ENCODE measurements at regions not wholly inside any gene's neighbourhood (a gene's known extent, or its start where the extent isn't known, plus 50 kb on each side); places are given as distances from the start of the nearest gene placed in this dataset.

DNA sequence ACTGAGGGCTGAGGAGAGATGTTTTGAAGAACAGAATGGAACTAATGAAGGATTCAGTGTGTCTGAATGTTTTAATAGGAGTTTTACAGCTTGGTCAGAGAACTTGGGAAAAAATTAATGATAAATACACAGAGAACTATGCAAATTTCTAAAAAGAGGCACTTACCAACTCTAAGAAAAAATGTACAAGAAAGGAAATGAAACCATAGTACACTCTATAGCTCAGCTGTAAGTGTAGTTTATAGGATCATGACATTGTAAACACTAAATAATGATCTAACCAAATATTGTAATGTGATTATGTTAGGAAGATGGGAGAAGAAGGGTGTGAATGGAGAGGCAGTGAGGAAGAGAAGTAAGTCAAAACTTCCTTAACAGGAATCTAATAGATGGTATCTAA is 205.2 kb downstream of the SEC61B start:
- in situ Hi-C loops (cut with HindIII; ENCODE audit: low sequenced_read_pairs): no loop called here

DNA sequence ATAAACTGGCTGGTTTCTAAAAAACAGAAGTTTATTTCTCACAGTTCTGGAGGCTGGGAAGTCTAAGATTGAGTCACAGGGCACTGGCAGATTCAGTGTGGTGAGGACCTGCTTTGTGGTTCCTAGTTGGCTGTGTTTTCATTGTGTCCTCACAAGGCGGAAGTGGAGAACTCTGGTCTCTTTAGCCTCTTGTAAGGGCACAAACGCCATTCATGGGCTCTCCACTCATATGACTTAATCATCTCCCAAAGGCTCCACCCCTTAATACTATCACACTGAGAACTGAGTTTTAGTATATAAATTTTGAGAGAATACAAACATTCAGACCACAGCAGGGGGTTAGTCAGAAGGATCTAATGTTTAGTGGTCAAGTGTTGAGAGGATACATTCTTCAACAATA is 208.2 kb downstream of the SEC61B start:
- in situ Hi-C loops (cut with HindIII; ENCODE audit: low sequenced_read_pairs): no loop called here

DNA sequence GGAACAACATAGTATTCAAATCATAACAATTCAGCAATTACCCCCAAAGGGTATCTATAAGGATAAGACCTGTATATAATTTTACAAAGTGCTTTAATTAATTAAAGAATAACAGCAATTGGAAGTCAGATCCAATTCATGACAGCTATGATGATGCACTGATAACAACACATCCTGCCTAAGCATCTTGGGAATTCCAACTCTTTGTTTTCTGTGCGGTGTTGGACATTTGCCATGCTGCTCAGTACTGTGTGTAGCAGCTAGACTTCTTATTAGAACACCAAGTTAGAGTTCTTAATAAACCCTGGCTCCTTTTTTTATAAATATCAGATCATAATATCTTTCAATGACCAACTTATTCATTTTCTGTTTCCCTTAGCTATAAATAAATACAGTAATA is 209.0 kb downstream of the SEC61B start:
- in situ Hi-C loops (cut with HindIII; ENCODE audit: low sequenced_read_pairs): no loop called here

DNA sequence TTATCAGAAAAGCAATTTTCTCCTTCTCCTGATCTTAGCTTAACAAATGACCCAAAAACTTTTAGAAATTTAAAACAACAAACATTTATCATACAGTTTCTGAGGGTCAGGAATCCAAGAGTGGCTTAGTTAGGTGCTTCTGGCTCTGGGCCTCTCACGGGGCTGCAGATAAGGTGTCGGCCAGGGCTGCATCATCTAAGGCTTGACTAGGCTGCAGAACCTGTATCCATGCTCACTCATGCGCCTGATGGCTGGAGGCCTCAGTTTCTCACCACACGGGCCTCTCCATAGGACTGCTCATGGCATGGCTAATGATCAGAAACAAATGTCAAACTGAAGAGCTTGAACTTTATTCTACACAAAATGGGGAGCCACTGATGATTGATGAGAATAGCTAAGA is 210.0 kb downstream of the SEC61B start:
- in situ Hi-C loops (cut with HindIII; ENCODE audit: low sequenced_read_pairs): no loop called here

DNA sequence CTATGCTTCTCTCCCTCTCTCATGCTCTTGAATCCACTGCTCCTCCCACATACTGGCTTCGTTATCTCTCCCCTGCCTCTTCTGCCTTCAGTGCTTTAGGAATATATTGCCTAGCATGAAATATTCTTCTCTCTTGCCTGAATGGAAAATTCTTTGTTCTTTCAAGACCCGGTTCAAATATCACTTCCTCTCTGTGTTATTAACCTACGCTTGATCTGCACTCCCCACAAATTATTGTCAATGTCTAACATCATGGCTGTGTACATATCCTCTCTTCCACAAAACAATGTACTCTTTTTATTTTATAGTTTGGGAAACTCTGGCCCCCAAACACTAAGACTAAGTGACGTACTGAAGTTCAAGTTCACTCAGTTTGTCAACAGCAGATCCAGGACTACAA is 211.0 kb downstream of the SEC61B start:
- in situ Hi-C loops (cut with HindIII; ENCODE audit: low sequenced_read_pairs): no loop called here

DNA sequence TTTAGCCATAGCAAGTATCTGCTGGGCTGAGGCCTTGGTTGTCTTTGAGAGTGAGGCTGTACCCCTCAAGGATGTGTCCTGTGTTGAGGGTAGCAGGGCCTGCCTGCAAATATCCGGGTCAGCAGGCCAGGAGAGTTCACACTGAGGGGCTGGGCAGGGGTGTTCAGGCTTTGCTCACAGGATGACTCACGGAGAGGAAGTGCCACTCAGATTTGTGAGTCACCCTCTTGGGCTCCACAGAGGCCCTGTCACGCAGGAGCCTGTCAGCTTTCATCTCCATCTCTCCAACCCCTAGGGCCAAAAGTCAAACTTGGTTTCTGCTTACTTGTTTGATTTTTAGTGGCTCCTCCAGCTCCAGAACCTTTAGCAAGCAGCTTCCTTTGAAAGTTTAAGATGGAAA is 211.5 kb downstream of the SEC61B start:
- in situ Hi-C loops (cut with HindIII; ENCODE audit: low sequenced_read_pairs): no loop called here

DNA sequence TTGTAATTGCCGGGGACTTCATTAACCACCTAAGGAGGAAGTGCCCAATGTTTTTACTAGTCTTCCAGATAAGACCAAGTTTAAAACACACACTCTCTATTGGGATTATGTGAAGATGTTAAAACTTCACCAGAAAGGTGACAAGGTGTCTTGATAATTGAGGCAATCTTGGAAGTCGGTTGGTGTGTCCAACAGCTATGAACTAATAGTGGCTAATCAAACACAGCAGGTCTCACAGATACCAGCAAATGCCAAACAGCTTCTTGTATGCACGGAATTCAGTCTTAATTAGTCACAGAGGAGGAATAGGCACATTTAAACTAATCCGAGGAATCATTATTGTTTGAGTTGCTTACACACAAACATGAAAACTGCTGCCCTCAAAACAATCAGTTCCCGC is 214.5 kb downstream of the SEC61B start:
- in situ Hi-C loops (cut with HindIII; ENCODE audit: low sequenced_read_pairs): loop anchor here (5.0 kb wide), 1 partner anchor 44 kb away; no protein-coding TSS in a partner anchor

DNA sequence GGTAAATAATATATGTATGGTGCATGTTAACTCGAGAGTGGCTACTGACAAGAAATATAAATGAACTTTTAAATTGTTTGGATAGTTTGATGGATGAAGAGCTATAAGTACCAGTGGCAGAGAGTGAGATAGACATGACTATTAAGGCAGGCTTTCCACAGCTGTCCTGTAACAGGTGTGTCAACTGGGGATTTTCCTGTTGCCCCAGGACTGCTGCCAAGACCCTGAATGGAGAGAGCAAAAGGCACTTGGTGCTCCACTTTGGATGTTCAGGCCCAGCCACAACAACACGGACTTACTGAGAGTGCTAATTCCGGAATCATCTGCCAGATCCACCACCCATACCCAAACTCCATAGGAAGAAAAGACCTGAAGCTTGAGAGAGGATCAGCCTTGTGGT is 215.1 kb downstream of the SEC61B start:
- in situ Hi-C loops (cut with HindIII; ENCODE audit: low sequenced_read_pairs): loop anchor here (5.0 kb wide), 1 partner anchor 45 kb away; no protein-coding TSS in a partner anchor

DNA sequence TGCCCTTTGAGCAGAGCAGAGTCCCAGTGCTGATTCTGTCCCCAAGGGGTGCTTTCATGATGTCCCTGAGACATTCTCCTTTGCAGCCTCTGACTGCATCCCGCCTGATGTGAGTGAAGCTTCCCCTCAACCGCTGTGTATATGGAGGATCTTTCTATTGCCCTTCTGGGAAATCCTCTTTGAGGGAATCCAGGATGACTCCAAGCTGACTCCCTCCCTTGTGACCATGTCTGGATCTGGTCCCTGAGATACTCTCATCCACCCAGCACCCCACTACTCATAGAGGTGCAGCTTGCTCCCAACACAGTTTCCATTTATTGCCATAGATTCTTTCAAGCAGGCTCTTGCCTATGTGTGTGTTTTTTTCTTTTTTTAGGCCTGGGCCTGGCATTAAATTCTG is 216.5 kb downstream of the SEC61B start:
- in situ Hi-C loops (cut with HindIII; ENCODE audit: low sequenced_read_pairs): loop anchor here (5.0 kb wide), 1 partner anchor 46 kb away; no protein-coding TSS in a partner anchor

DNA sequence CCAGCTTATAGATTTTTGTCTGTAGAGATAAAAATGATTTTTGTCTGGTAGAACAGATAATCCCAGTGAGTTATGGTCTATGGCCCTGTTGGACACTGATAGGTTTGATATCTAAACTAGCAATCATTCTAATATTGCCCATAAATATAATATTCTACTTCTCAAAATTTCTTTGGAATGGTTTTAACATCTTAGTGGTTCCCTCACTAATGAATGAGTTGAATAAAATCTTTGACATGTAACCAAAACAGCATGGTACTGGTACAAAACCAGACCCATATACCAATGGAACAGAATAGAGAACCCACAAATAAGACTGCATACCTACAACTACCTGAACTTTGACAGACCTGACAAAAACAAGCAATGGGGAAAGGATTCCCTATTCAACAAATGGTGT is 219.7 kb downstream of the SEC61B start:
- in situ Hi-C loops (cut with HindIII; ENCODE audit: low sequenced_read_pairs): no loop called here

DNA sequence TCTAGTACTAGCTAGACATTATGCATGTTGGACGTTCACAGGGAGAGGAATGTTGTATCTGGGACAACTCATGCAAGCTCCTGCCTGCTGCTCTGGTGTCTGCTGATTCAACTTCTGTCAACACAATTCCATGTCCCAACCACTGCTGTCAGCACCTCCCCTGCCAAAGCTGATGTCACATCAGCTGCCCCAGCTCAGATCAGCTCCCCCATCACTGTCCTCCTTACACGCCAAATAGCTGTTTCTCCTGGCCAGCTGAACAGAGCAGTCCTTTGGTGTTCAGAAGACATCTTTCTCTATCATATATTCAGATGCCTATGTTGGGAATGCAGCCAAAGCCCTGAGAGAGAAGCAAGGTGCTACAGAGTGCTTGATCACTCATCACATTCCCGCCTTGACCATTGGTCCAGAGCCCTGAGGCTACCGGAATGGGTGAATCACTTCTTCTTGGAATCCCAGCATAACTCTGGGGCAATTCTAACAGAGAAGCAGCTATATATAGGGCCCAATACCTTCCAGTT is 223.3 kb downstream of the SEC61B start:
- in situ Hi-C loops (cut with HindIII; ENCODE audit: low sequenced_read_pairs): no loop called here

DNA sequence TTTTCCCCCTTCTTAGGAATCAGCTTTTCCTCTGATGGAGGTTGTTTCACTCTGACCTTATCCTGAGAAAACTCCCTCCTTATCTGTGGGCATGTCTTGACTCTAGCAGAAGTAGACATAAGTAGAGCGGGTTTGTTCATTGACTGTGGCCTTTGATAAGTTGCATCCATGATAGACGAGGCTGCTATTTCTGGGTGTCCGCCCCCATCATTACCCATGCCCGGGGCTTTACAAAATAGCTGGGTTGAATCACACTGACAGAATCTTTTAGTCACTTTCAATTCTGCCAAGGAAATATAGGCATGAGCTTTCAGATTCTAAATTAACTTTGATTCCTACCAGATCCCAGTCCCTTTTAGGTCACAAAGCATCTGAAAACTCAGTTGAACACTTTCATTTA is 223.8 kb downstream of the SEC61B start:
- in situ Hi-C loops (cut with HindIII; ENCODE audit: low sequenced_read_pairs): no loop called here

DNA sequence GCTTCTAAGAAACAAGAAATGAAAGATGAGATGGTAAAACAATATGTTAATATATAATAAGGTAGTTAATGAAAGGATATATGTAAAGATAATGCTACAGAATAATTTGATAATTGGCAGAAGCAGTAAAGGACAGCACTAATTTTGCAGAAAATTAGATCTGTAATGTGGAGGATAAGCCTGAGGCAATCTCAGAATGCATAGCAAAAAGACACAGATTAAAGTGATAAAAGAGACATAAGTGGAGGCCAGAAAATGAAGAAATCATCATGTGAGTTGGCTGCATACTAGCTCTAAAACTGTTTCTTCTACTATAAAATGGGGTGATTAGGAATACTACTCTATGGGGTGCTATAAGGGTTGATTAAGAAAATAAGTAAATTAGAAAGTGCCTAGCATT is 225.9 kb downstream of the SEC61B start:
- in situ Hi-C loops (cut with HindIII; ENCODE audit: low sequenced_read_pairs): no loop called here

DNA sequence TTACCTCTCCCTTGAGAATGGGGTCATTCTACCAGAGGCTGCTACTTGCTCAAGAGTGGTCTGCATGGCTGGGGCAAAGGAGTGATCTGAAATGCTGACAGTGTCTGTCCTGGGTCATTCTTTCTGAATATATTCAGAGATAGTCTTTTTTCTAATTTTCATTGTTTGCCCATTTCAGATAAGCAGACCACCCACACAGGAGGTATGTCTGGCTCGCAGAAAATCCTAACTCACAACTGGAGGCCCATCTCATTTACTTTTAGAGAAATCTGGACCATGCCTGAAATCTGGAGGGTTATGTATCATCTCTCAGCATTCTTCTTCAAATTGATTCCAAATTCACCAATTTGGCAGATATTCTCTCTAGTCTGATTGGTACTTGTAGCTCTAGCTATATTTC is 227.6 kb downstream of the SEC61B start:
- in situ Hi-C loops (cut with HindIII; ENCODE audit: low sequenced_read_pairs): no loop called here

DNA sequence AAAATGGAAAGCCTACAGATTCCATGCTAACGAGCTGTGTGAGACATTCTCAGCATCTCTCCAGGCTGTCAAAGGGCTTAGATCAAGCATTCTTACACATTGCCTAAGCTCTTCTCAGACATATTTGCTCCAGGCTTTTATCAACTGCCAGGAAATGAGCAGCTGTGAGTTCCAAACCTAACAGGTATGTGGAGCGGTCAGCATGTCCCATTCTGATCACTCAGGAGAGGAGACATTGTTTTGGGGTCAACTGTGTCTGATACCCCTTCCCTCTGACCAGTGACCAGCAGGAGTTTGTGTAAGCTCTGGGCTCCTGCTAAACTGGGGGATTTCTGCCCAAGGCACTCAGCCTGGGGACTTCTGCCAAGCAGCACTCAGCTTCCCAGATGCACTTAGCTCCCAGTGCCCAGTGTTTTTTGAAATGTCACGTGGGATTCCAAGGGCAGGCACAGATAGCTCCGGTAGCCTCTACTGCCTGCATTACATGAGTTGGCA is 229.1 kb downstream of the SEC61B start:
- in situ Hi-C loops (cut with HindIII; ENCODE audit: low sequenced_read_pairs): no loop called here

DNA sequence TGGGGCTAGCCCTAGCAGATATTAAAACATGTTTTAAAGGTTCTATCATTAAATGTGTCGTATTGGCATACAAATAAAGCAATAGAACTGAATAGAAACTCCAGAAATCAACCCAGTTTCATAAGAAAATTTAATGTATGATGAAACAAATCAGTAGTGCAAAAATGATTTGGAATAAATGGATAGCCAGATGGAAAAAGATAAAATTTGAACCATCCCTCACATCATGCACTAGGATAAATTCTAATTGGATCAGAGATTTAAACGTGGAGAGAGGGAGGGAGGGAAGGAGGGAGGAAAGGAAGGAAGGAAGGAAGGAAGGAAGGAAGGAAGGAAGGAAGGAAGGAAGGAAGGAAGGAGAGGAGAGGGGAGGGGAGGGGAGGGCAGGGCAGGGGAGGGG is 235.3 kb downstream of the SEC61B start:
- in situ Hi-C loops (cut with HindIII; ENCODE audit: low sequenced_read_pairs): no loop called here

DNA sequence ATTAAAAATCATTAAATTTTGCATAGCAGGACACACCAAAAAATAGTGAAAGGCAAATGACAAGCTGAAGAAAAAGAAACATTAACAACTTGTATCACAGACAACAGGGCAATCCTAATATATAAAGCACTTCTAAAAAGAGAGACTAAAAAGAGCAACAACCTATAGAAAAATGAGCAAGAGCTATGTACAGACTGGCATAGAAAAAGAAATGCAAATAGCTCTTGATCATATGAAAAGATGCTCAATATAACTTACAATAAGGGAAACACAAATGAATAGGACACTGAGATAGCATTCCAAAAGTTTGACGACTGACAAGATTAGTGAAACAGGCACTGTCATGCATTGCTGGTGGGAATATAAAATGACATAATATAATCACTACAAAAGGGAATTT is 235.9 kb downstream of the SEC61B start:
- in situ Hi-C loops (cut with HindIII; ENCODE audit: low sequenced_read_pairs): no loop called here

DNA sequence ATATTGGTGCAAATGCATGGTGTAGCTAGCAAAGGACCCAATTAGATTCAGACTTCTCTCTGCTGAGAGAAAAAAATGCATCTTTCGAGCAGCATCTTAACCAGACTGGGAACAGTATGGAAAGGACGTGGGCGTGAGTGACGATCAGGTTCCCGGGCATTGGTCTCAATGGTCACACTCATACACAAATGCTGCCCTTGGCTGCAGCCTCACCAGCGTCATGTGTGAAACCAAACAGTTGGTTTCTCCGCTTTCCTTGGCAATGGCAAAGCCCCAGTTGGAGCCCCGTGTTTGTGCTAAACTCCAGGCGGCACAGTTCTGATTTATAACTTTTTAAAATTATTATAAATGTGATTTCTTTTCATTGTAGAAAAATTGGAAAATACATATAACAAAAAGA is 237.8 kb downstream of the SEC61B start:
- in situ Hi-C loops (cut with HindIII; ENCODE audit: low sequenced_read_pairs): no loop called here

DNA sequence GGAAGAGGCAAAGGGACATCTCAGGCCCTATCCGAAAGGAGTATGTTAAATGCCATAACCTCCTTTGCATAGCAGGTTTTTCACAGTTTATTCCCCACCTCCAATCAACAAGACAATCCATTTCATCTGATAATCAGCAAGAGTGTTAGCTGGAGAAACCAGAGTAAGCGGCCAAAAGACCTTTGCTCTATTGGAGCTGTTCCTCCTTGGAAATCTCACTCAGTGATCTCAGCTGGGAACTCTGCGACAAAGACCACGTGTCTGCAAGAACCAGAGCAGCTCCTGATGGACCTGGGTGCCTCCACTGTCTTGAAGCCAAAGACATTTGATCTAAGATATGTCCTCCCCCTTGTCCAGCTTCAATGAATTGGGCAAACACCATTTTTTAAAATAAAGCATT is 241.0 kb downstream of the SEC61B start:
- in situ Hi-C loops (cut with HindIII; ENCODE audit: low sequenced_read_pairs): no loop called here

DNA sequence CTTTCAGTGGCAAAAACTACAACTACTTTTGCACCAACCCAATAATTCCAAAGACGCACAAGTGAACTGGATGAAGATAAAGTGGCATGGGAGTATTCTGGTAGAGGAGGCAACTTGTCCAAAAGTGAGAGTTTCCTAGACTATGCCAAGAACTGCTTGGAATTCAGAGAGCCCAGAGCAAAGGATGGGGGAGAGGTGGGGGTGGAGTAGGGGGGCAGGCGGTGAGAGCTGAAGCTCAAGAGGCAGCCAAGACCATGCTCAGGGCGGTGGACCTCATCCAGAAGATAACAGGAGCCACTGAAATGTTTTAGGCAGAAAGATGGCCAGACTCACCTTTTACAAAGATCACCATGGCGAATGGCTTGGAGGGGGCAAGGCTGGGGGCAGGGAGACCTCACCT is 242.5 kb downstream of the SEC61B start:
- in situ Hi-C loops (cut with HindIII; ENCODE audit: low sequenced_read_pairs): no loop called here

DNA sequence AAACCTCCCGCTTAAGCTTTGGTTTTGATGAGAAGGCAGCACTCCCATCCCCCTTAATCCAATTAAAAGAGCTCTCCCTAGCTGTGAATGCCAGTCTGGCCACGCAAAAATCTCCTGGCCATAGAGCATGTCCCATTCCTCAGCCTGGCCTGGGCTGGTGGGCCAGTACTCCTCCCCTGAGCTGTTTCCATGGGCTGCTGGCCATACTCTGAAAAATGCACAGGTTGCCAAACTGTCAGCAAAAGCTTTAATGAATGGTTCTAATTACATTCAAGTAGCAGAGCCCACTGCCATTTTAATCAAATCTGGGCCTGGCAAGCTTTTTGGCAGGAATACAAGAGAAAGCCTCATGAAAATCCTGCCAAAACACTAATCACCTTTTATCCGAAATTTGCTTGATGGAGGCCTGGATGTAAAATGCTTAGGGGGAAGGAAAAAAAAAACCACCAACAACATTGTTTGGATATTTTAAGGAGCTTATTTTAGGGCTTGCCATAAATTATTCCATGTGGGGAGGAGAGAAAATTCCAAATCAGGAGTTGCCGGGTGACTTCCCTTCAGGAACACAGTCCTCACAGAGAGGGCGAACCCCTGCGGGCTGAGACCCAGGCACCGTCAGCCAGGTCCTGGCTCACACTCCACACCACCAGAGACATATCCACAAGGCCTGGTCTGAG is 243.3 kb downstream of the SEC61B start:
- in situ Hi-C loops (cut with HindIII; ENCODE audit: low sequenced_read_pairs): no loop called here

DNA sequence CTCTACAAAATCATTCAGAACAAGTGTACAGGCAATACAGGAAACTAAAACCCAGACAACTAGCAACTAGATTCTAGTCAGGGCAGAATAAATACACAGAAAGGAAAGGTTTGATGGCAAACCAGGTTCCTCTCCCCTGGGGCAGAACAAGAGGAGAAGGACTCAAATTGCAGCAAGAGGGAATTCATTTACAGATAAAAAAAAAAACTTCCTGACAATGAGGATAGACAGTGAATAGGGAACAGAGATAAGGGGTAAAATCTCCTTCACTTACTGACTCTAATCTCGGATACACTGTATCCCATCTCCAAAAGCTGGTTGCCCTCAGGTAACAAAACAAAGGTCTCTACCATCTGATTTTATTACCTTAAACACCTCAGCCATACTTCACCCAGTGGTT is 244.0 kb downstream of the SEC61B start:
- in situ Hi-C loops (cut with HindIII; ENCODE audit: low sequenced_read_pairs): no loop called here

DNA sequence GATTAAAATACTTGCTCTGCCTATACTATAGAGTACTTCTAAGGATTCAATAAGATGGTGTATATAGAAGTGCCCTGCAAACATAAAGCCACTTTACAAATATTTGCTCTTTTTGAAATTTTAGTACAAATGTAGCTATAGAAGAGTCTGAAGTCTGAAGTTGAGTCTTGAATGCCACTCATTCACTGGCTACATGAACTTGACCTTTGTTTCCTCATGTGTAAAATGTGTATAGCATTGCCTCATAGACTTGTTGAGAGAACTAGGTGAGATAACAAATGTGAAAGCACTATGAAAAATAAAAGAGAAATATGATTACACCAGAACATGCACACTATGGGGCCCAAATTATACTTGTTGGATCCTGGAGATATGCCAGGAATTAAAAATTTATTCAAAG is 244.7 kb downstream of the SEC61B start:
- in situ Hi-C loops (cut with HindIII; ENCODE audit: low sequenced_read_pairs): no loop called here

All from endothelial cell of hepatic sinusoid (primary cell).